GM19324 (cell line): ENCODE measurements at regions not wholly inside any gene's neighbourhood (a gene's known extent, or its start where the extent isn't known, plus 50 kb on each side); places are given as distances from the start of the nearest gene placed in this dataset.

Experiments used
- ATAC-seq: cut with Tn5 transposase; IDR thresholded peaks from one replicate; pipeline ENCODE4 v1.9.1; 2021; ENCODE audit warnings: mild to moderate bottlenecking, moderate library complexity; ENCODE audit not compliant: unreplicated experiment, low FRiP score

DNA sequence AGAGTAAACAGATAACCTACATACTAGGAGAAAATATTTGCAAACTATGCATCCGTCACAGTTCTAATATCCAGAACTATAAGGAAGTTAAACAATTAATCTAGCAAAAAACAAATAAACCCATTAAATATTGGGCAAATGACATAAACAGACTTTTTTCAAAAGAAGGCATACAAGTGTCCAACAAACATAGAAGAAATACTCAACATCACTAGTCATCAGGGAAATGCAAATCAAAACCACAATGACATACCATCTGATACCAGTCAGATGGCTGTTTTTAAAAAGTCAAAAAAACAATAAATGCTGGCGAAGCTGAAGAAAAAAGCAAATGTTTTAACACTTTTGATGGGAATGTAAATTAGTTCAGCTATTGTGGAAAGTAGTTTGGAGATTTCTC is 1117.7 kb upstream of the MAP3K7 start:
- no peak for ATAC-seq

DNA sequence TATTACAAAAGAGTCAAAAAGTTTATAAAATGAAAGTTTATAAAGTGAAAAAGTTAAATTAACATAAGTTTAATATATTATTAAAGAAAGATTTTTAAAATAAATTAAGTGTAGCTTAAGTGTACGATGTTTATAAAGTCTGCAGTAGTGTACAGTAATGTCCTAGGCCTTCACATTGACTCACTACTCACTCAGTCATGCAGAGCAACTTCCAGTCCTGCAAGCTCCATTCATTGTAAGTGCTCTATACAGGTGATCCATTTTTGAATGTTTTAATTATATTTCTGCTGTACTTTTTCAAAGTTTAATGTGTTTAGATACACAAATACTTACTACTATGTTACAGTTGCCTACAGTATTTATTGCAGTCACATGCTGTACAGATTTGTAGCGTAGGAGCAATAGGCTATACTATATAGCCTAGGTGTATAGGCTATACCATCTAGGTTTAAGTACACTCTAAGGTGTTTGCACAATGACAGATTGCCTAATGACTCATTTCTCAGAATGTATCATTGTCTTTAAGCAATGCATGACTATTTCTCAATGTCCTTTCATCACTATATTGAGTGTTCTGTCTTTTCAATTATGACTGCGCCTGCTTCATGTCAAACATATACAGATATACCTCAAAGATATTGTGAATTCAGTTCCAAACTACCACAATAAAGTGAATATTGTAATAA is 1110.3 kb upstream of the MAP3K7 start:
- no peak for ATAC-seq

DNA sequence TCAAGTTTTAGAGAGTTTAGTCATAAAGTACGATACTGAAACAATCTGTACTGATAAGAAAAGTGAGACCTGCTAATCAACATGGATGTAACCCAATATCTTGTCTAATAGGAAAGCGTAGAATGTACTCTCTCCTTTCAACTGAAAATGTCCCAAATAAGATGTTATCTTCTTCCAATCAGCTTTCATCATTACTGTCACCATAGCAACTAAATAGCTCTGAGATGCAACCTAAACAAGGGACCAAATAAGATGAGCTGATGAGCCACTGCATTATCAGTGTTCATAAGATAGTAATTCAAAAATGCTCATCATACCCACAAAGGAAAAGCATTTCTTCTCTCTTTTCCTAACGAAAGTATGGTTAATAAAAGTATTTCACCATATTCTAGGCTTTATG is 1108.3 kb upstream of the MAP3K7 start:
- ATAC-seq, result no peak

DNA sequence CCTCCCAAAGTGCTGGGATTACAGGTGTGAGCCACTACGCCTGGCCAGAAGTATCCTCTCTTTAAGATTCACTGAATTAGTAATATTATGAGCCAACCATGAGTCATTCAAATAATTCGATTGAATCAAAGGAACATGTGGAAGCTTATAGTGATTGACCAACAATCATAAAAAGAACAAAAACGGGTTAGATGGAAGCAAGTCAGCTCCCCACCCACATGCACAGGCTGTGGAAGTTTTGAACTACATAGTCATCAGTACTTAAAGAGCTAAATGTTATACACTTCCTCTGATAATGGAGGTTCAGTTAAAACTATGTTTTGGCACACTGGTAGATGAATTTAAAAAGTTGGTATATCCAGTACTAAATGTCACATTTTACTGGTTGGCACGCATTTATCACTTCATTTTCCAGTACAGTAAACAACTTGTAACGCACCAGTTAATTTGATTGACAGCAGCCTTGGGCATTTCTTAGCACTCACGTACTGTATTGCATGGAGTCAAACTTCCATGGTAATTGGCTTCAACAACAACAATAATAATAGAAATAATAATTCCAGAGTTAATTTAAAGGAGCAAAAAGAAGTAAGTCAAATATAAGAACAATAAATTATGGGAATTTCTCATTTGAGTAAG is 1107.3 kb upstream of the MAP3K7 start:
- ATAC-seq, result no peak

DNA sequence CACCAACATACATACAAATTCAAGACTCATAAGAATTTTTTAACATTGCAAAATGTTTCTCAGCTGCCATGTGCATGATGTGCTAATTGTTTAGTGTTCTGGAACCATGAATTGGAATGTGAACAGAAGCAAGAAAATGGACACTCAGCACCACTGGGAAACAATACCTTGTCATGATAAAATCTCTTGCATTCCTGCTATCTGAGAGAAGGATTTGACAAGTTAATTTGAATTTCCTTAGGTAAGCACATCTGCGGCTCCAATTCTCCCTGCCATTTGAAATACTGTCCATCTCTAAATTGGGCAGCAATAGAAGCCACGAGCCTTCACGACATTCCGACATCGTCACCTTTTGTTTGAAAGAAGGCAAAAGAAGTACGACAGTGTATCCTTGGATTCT is 1104.6 kb upstream of the MAP3K7 start:
- ATAC-seq, result no peak

DNA sequence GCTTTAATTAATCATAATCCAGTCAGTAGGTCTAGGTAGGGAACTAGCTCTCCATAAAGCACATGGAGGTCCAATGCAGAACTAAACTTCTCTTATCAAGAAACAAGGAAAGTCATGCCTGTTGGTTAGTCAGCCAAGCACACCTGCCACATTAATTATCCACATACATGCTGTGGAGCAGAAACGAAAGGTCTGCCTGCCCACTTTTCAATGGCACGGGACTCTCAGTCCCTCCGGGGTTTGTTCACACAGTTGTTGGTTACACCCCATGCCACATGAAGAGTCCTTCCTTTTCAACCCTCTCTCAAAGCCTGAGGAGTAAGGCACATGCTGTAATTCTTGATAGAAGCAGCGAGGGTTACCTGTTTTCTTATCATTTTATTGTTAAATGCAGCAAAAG is 1096.4 kb upstream of the MAP3K7 start:
- no peak for ATAC-seq

DNA sequence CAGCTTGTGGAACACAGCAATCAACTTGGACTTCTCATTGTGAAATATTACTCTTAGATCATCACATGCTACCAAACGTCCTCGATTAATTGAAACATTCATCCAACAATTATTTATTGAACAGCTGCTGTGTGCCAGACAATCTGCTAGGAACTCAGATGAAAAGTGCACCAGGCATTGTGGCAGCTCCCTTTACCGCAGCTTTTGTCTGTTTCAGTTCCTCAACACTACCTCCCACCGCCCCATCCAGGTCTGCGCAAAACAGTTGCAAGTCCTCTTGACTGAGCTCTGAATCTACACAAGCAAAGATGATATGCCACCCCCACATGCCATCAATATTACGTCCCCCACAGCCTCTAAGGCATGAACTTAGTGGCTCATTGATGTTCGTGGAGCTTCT is 1094.4 kb upstream of the MAP3K7 start:
- no peak for ATAC-seq

DNA sequence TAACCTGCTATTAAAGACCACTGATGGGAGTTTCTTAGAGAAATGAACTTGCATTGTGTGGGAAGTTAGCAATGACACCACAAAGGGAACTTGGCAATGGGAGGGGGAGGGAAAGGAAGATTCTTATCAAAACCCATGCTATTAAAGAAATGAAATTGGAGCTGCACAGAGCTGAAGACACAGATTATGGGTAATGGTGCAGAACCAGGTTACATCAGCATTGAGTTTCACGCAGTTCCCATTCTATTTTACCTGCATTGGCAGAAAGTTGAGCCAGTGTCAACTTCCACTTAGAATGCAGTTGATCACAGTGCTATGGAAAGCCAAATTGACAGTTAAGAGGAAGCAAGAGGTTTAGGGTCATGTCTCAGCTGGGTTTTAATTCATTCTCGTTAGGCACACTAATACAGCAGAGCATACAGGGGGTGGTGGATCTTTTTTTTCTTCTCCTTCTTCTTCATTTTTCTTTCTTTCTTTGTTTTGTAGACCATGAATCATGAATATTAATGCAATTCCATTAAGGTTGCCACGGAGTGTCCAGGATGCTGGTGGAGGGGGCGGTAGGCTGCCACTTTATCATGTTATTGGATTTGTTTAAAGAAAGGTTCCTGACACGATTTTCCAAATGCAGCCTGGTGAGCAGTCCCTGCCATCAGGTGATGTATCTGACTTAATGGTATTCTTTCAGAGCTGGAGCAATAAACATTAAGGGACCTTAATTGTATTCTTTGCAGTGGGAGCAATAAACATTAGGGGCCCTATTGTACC is 1092.0 kb upstream of the MAP3K7 start:
- ATAC-seq, result no peak

DNA sequence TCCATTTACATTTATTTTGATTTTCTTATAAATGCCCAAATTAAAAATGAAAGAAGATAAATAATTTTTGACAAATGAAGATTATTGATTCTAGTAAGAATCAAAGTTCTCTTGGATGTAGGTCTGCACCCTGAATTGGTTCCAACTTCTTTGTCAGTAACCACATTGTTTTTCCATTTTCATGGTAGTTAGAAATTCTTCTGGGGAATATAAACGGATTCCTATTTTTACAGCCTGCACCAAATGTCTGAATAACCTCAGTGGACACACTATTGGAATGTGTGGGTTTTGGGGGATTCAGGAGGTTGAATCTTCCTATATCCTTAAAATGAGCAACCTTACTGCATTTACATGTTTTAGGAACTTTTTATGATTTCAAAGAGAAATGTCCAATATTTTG is 1085.3 kb upstream of the MAP3K7 start:
- no peak for ATAC-seq

DNA sequence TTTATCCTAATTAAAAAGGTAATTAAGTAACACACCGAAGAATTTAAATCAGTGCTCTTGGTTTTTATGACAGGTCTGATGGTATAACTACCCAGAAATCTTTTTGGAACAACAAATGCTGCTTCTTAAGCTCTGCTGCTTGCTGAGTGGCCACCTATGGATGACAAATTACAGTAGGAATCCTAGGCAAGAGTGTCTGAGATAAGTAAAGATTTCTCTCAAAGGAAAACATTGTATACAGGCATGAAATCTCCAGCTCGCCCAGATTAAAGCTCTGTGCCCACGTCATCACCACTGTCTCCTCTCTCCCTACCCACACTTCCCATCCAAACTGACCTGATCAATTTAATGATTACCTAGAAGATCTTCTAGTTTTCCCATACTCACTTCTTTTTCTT is 1083.0 kb upstream of the MAP3K7 start:
- no peak for ATAC-seq

DNA sequence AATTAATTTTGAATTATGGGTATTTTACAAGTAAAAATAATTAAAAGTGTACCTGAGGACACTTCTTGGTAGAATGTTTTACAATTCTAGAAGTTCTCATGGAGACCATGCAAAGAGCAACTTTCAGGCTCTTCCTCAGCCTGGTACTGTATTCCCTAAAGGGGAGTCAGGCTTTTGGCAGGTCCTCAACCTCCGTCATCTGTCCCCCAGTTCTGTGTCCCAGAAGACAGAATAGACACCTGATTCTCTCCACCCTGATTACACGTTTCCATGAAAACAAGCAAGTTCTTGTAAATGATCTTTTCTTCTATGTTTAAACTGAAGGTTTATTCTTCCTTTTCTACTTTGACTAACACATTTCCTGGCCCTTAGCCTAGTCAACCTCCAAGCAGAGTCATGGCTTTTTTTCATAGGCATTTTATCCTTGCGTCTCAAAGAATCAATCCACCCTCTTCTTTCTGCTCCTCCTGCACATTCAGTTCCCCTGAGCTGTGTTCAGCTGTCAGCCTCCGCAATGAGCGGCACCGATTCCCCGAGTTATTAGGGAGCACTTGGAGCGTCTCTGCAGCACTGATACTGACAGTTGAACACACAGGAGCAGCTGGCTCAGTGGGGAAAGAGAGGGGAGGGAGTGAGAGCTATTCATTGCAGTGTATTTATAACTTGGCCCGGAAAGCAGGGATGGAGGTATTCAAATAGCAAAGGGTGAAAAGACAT is 1082.4 kb upstream of the MAP3K7 start:
- no peak for ATAC-seq

DNA sequence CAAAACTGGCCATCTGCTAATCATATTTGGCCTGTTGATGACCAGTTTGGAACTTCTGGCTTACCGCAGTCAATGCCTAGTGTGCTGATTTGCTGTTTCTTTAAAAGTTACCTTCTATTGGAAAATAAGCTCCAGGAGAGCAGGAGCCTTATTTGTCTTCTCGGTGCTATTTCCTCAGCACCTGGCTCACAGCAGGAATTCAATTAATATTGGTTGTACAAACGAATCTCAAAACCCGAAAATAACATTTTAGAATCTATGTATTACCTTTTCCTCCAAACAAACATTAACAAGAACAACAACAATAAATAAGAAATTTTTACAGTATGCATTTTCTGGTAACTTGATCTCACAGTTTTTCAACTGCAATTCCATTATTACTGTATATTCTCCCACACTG is 1080.7 kb upstream of the MAP3K7 start:
- ATAC-seq, result no peak

DNA sequence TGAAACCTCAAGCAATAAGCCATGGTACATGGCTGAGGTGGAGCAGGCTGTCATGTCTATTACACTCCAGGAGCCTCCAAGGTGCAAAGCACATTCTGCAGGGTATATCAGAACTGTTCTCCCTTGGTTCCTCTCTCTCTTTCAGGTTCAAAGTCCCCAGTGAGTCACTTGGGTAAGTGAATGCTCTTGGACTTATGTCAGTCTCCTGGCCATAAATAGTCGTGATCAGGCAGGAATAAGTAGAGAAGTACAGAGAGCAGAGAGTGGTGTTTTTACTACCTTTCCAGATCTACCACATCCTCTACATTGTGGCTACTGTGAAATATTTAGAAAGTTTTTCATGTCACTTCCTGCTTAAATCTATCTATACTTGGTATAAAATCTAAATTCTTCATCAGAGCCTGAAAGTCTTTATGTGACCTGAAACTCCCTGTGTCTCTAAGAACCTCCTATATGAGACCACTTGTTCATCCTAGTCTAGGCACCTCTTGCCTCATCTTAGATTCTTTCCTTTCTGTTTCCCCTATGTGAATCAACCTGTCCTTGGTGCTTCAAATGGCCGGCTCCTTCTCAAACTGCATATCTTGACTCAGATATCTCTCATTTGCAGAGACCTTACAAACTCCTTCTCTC is 1077.6 kb upstream of the MAP3K7 start:
- ATAC-seq, result no peak

DNA sequence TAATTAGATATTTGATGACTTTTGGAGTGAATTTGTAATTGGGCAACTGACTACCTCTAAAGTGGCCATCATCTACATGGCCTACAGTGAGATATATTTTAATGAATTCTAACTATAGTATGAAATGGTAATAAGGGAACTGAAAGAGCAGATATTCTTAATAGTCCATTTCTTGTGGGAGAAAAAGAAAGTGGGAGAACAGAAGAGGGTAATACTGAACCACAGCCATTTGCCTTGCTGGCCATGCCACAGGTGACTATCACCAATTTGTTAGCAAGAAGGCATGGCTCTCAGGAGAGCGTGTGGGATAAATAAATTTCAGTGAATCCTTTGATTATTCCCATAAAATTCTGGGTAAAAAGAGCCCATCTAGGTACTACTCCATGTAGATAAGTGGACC is 1074.0 kb upstream of the MAP3K7 start:
- ATAC-seq, result no peak

DNA sequence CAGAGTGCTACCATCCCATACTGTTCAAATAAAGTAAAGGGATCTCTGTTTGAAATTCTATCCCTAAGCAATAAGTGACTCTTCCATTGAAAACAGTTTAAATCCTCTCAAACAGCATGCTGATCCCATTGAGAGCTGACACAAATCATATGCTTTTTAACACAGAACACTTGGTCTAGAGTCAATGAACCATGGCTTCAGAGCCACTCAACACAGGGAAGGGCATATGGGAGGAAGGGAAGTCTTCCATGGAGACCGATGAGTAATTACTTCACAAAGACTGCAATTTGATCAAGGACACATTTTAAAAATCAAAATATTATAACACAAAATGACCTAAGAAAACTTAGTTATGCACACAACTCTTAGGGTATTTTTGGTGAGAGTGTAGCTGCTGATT is 1073.0 kb upstream of the MAP3K7 start:
- no peak for ATAC-seq

DNA sequence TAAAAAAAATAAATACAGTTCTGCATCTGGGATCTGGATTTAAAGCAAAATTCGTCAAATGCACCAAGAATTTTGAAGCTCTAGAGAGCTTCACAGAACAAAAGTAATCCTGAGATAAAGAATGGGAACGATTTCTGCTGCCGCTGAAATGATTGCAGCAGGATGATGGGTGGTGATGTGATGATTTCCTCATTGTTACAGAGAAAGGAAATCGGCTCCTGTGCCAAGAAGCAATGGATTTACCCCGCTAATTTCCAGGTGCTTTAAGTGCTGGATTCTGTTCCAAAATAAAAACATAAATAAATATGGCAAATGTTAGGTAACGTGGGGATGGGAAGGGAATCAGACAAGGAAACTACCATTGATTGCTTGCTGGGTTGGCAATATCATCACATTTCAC is 1067.9 kb upstream of the MAP3K7 start:
- ATAC-seq, result no peak

DNA sequence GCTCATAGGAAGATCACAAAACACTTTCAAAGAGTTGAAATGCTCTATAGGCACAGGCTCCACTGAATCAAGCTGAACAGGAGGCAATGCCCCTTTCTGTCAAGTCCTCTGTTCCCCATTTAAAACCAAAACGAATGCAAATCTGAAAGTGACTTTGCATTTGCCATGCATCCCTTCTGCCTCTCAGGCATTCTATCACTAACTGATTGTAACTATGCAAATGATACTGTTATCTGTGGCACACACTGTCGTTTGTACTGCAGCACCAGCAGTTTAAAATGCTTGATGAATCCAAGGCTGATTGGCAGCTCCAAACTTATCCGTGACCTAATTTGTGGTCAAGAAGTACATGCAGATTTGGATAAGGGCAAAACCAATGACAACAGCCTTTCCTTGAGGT is 1067.5 kb upstream of the MAP3K7 start:
- no peak for ATAC-seq

DNA sequence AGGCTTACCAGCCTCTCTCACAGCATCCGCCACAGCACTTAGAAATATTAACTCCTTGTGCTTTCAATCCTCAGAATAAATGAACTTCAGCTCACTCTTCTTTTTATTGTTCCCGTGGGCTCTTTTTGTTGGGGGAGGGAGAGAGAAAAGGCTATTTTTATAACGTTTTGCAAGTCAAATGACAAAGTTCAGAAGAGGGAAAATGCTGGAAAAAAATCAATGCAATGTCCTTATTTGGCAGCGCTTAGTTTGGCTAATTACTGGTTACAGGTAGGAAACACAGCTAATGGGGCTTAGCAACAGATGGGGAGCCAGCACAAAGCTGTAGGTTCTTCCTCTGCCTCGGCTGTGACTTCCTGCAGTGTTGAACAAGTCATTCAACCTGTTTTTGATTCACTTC is 1067.0 kb upstream of the MAP3K7 start:
- no peak for ATAC-seq

DNA sequence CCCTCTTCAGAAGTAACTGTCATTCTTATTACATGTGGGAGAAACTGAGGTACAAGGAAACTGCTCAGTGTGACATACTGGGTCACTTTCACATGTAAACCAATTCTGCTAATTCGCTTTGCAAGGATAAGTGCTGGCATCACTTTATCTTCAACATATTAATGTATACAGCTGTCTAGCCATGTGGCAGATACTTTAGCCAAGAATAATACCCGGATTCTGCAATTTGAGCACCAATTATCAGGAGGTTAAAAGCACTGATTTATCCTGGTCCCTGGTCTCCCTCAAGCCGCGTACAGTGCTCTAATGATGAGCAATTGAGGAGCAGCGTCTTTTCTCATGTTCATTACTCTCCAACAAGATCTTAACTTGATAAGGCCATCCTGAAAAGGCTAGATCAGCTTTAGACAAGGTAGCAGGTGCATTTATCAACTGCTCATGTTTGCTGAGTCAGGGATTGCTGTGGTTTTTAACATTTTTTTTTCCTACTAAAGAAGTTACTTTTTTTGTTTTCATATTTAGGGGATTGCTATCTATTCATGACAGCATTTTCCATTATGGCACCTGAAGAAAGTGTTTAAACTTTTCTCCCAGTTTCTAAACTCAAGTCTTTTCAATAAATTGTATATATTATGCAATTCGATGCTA is 1066.3 kb upstream of the MAP3K7 start:
- no peak for ATAC-seq

DNA sequence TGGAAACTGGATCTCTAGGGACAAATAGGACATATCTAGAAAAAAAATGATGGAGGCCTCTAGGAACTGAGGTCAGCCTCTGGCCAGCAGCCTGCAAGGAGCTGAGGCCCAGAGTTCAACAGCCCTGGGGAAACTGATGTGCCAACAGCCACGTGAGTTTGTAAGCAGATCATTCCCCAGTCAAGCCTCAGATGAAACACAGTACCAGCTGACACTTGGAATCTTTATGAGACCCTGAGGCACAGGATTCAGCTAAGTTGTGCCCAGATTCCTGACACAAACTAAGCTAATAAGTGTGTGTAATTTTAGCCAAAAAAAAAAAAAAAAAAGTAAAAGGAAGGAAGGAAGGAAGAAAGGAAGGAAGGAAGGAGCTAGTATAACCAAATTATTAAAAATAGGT is 1059.8 kb upstream of the MAP3K7 start:
- ATAC-seq, result no peak
